HG03139 (cell line): ENCODE measurements at regions not wholly inside any gene's neighbourhood (a gene's known extent, or its start where the extent isn't known, plus 50 kb on each side); places are given as distances from the start of the nearest gene placed in this dataset.

Experiments
- ATAC-seq: cut with Tn5 transposase; IDR thresholded peaks from one replicate; pipeline ENCODE4 v1.9.1; 2021; ENCODE audit not compliant: unreplicated experiment

- no peak for ATAC-seq
Measured at GRCh38 chr2:64220894-64221617, 76.8 kb upstream of the PELI1 start.

GRCh38 chr2:64221935-64222334, 77.7 kb upstream of the PELI1 start:
- ATAC-seq: no peak

- ATAC-seq: no peak
Measured at GRCh38 chr2:64222351-64222750, 78.1 kb upstream of the PELI1 start.

- ATAC-seq: no peak
Measured at GRCh38 chr2:64223055-64223454, 78.8 kb upstream of the PELI1 start.

- no peak for ATAC-seq
Measured at GRCh38 chr2:64225491-64225890, 81.3 kb upstream of the PELI1 start.

- ATAC-seq: no peak
Measured at GRCh38 chr2:64226611-64227010, 82.4 kb upstream of the PELI1 start.

GRCh38 chr2:64227603-64228125, 83.4 kb upstream of the PELI1 start:
- ATAC-seq: no peak

- peak; percentile 96 for ATAC-seq
Measured at GRCh38 chr2:64228126-64228678, 84.0 kb upstream of the PELI1 start.

GRCh38 chr2:64228918-64229317, 84.7 kb upstream of the PELI1 start:
- no peak for ATAC-seq

GRCh38 chr2:64230540-64230939, 86.3 kb upstream of the PELI1 start:
- no peak for ATAC-seq

GRCh38 chr2:64232266-64232665, 88.0 kb upstream of the PELI1 start:
- ATAC-seq: no peak

- no peak for ATAC-seq
Measured at GRCh38 chr2:64233376-64233922, 89.2 kb upstream of the PELI1 start.

- no peak for ATAC-seq
Measured at GRCh38 chr2:64234150-64234549, 89.9 kb upstream of the PELI1 start.

- ATAC-seq: peak; percentile 73
Measured at GRCh38 chr2:64234785-64235184, 90.6 kb upstream of the PELI1 start.

- no peak for ATAC-seq
Measured at GRCh38 chr2:64237266-64237665, 93.0 kb upstream of the PELI1 start.

GRCh38 chr2:64238799-64239198, 94.6 kb upstream of the PELI1 start:
- no peak for ATAC-seq

- ATAC-seq: no peak
Measured at GRCh38 chr2:64243081-64244036, 99.1 kb upstream of the PELI1 start.

GRCh38 chr2:64244037-64244416, 99.8 kb upstream of the PELI1 start:
- ATAC-seq: no peak

GRCh38 chr2:64245631-64246030, 101.4 kb upstream of the PELI1 start:
- ATAC-seq: no peak

GRCh38 chr2:64246962-64247361, 102.7 kb upstream of the PELI1 start:
- ATAC-seq: no peak

- ATAC-seq: no peak
Measured at GRCh38 chr2:64249426-64249825, 105.2 kb upstream of the PELI1 start.
